HG03280 (cell line): ENCODE measurements at regions not wholly inside any gene's neighbourhood (a gene's known extent, or its start where the extent isn't known, plus 50 kb on each side); places are given as distances from the start of the nearest gene placed in this dataset.
"Not testable (repeated sequence)": the region's sequence is repeated elsewhere in the genome, so short reads cannot be mapped to it uniquely, and the experiment has no call there.

ENCODE experiments used
- ATAC-seq: cut with Tn5 transposase; IDR thresholded peaks from one replicate; pipeline ENCODE4 v1.9.1; 2021; ENCODE audit warnings: mild to moderate bottlenecking, moderate library complexity; ENCODE audit not compliant: unreplicated experiment

DNA sequence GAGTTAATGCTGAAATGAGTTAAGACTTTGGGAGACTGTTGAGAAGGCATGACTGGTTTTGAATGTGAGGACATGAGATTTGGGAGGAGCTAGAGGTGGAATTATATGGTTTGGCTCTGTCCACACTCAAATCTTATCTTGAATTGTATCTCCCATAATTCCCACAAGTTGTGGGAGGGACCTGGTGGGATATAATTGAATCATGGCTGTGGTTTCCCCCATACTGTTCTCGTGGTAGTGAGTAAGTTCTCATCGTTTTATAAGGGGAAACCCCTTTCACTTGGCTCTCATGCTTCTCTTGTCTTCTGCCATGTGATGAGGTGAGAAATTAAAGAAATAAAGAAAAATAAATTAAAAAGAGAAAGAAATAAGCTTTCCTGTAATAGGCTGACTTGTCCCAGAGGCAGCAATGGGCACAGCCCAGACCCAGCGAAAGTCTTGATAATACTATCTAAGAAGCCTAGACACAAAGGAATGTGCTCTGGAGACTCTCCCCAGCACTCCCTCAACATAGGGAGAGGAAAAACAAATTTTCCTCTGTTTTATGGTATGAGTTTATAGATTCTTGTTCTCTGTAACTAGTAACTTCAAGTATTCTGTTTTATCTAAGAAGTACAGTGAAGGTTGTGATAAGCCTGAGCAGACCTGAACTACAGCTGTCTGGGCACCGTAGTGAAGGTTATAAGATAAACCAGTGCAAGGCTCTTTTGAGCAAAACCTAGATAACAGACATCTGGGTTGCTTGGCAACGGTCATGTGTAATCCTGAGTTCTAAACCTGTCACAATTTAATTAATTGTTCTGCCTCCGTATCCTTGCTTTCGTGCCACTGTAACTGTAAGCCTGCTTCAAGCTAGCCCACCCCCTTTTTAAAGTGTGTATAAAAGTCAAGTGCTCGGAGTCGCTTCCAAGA lies 88.9 kb upstream of the ECI2 start:
- no peak for ATAC-seq

DNA sequence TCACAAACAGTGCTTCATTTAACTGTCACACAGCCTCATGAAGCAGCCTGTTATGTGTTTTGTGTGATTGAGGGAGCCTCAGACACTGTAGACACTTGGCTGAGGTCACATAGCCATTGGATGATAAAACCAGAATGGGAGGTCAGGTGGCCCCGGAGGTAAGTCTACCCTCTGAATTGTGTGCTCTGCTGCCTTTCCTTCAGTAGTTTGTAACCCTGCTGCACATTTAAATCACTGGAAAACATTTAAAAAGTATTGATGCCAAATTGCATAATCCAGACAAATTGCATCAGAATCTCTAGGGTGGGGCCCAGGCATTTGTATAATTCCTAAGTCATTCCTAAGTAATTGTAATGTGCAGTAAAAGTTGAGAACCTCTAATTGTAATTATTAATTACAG lies 85.2 kb upstream of the ECI2 start:
- ATAC-seq = no peak

DNA sequence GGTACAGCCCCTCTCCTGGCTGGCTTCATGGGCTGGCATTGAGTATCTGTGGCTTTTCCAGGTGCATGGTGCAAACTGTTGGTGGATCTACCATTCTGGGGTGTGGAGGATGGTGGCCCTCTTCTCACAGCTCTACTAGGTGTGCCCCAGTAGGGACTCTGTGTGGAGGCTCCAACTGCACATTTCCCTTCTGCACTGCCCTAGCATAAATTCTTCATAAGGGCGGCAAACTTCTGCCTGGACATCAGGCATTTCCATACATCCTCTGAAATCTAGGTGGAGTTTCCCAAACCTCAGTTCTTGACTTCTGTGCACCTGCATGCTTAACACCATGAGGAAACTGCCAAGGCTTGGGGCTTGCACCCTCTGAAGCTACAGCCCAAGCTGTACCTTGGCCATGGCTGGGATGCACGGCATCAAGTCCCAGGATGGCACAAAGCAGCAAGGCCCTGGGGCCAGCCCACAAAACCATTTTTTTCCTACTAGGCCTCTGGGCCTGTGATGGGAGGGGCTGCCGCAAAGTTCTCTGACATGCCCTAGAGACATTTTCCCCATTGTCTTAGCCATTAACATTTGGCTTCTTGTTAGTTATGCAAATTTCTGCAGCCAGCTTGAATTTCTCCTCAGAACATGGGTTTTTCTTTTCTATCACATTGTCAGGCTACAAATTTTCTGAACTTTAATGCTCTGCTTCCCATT lies 83.4 kb upstream of the ECI2 start:
- not testable (repeated sequence) for ATAC-seq

DNA sequence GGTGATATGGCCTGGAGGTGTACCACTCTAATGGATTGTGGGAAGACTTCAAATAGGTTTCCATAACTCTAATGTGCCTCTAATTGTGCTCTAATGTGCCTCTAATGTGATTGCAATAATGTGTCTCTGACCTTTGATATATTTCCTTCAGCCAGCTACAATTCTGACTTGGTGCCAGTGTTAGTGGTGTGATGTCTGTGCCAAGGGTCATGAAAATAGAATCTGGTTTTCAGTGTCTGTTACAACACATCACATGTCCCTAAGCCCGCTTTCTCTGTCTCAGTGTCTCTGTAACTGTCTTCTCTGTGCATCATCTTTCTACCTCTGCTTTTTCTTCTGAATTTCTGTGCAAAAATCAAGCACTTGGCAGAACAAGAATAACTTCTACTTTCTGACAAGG lies 77.2 kb upstream of the ECI2 start:
- no peak for ATAC-seq

DNA sequence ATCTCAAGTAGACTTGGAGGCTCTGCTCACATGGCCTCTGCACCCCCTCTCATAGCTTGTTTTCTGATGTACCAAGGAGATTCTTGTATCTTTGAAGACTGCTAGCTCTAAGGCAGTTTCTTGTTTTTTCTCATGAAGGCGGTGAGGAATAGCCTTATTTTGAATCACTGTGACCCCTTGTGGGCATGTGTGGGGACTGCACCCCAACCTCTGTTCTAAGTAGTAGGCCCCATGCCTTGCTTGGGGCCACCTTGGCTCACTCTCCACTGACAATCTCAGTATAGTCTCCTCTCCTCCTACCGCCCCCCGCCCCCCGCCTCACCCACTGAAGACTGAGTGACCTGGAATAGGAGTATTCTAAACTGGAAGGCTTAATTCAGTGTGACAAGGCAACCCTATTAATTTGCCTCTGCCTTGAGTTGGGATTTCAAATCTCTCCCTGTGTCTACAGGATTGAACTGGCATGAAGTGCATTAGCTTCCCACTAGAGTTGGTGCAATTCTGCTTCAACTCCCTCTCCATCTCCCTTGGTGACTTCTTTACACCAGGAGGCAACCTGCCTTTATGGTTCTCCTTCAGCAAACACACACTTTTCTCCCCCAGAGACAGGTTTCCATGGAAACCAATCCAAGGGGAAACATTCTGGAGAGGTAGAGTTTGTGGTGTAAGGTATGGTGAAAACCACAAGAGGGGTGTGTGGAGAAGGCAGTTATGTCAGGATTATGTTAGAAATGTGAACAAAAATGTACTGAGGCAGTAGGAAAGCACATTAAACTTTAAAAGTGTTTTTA lies 75.4 kb upstream of the ECI2 start:
- ATAC-seq = peak; percentile 80

DNA sequence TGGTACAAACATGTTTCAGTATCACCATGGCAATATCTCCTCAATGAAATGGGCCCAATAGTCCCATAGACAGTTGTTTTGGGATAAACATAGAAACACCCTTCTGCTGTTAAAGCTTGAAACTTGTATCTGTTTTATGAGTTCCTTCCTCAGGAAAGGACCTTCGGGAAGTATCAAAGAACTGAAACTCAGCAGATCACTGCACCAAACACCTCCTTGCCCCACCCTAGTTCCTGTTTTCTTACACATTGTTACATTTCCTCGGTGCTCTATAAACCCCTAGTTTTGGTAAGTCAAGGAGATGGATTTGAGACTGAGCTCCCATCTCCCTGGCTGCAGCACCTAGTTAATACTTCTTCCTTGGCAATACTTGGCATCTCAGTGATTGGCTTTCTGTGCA lies 73.8 kb upstream of the ECI2 start:
- ATAC-seq = no peak

DNA sequence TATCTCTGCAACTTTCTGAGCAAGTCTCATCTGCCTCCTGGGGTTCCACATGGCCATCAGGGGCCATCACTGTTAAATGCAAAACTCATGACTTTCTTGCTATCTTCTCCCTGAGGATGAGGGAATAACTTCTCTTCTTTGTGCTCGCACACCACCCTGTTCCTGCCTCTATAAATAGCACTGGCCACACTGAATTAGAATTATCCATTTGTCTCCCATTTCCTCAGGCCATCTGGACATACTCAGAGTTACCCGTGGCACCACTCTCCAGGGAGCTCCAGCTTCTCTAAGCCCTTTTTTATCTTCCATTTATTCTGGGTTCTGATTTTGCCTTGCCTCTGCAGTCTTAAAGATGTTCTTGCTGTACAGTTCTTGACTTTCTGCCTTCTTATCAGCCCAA lies 72.8 kb upstream of the ECI2 start:
- no peak for ATAC-seq

DNA sequence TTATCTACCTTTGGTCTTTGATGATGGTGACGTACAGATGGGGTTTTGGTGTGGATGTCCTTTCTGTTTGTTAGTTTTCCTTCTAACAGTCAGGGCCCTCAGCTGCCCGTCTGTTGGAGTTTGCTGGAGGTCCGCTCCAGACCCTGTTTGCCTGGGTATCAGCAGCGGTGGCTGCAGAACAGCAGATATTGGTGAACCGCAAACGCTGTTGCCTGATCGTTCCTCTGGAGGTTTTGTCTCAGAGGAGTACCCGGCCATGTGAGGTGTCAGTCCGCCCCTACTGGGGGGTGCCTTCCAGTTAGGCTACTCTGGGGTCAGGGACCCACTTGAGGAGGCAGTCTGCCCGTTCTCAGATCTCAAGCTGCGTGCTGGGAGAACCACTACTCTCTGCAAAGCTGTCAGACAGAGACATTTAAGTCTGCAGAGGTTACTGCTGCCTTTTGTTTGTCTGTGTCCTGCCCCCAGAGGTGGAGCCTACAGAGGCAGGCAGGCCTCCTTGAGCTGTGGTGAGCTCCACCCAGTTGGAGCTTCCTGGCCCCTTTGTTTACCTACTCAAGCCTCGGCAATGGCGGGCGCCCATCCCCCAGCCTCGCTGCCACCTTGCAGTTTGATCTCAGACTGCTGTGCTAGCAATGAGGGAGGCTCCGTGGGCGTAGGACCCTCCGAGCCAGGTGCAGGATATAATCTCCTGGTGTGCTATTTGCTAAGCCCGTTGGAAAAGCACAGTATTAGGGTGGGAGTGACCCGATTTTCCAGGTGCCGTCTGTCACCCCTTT lies 68.5 kb upstream of the ECI2 start:
- ATAC-seq = not testable (repeated sequence)

DNA sequence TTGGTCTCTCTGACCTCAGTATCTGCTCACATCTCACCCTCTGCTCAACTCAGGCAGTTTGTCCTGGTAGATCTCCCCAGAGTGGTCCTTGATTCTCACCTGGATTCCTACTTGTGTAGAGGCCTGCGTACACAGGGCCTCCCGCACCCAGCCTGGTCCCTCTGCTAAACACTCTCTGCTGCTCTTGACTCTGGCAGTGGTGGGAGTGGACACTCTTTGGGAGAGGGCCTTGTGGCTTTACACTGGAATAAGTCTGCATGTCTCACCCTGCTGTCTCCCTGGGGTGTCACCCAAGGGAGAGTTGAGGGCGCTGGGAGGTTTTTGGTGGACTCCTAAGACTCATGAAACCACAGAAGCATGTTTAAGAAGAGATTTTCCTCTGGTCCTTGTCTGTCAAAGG lies 57.3 kb upstream of the ECI2 start:
- no peak for ATAC-seq

DNA sequence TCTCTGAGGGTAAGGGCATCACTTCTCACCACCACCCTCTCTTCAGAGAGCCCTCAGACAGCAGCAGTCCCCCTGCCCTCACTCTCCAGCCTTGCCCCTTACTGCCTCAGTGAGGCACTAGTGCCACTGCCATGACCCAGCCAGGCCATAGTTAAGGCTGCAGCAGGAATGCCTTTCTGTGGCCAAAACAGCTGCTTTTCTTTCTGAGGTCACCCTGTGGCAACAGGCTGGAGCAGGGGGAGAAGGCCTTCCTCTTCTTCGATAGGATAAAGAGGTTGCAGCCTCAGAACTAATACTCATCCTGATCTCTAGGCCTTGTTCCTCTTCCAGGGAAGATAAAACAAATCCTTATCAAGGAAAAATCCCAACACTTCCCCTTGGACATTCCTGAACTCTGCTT lies 56.8 kb upstream of the ECI2 start:
- no peak for ATAC-seq

DNA sequence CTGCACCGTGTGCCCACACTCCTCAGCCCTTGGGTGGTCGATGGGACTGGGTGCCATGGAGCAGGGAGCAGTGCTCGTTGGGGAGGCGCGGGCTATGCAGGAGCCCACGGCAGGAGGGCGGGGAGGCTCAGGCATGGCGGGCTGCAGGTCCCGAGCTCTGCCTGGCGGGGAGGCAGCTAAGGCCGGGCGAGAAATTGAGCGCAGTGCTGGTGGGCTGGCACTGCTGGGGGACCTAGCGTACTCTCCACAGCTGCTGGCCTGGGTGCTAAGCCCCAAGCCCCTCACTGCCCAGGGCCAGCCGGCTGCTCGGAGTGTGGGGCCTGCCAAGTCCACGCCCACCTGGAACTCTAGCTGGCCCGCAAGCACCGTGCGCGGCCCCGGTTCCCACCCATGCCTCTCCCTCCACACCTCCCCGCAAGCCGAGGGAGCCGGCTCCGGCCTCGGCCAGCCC lies 55.9 kb upstream of the ECI2 start:
- no peak for ATAC-seq

DNA sequence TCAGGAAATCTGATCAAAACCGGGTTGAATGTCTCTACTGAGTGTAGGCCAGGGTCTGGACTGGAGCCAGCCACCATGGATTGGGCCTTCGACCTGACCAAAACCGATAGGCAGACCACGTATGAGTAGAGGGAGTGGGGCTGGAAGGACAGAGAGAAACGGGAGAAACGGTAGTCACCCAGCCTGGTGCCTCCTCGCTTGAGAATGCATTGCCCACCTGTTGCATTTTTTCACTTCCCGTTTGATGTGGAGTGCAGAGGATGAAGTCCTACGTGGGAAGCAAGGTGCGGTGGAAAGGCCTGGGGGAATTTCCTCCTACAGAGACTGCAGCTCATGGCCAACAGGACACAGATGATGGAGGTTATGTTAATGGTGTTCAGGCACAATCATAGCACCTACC lies 53.9 kb upstream of the ECI2 start:
- ATAC-seq = no peak

DNA sequence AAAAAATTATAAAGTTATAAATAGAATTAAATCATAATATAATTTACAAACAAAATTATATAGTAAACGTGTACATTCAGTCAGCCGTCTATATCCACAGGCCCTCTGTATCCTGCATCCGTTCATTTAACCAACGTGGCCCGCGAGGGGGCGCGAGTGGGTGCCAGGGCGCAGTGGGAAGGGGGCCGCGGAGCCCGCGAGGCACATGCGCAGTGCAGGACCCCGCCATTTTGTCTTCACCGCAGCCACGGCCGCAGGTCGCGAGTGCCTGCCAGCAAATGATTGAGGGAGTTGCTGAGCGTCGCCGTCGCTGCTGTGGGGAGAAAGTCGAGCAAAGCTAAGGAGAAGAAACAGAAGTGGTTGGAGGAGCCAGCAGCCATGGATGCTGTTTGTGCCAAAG lies 53.4 kb upstream of the ECI2 start:
- no peak for ATAC-seq

DNA sequence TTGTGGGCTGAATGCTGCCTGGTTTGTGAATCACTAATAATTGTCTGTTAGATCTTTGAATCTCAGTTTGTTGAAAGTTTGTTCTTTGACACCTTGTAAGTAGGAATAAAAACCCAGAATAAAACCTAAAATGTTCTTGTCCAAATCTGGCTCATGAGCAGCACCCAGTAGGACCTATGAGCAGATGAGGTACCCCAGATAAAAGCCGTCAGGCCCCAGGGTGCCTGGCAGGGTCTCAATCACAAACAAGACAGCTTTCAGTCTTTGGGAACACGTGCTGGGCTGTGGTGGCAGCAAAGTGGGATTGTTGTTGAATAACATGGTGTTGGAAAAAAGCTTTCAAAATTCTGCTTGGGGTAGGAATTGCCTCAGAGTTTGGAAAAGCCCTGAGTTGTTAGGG lies 52.1 kb upstream of the ECI2 start:
- no peak for ATAC-seq

DNA sequence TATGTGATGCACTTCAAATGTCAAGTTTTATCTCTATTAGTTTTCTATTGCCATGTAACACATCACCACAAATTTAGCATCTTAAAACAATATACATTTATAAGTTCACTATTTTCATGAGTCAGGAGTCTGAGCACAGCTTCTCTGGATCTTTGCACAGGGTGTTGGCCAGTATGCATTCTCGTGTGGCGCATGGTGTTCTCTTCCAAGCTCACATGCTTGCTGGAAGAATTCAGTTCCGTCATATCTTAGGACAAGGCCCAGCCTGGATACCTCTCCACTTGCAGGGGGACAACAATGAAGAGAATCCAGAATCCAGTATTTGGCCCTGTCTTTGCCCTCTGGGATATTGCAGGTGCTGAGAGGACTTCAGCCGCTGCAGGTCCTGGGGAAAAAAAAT lies 51.0 kb upstream of the ECI2 start:
- ATAC-seq = no peak

DNA sequence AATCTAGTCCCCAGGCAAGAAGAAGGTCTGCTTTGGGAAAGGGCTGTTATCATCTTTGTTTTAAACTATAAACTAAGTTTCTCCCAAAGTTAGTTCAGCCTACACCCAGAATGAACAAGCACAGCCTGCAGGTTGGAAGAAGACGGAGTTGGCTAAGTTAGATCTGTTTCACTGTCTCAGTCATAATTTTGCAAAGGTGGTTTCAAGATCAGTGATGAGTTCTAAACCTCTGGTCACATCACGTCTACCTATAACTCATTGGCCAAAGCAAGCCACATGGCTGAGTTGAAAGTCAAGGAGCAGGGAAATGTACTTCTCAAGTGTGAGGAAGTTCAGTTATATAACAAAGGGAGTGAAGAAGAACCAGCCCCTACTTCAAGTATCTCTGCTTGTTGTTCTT lies 50.5 kb upstream of the ECI2 start:
- ATAC-seq = no peak

DNA sequence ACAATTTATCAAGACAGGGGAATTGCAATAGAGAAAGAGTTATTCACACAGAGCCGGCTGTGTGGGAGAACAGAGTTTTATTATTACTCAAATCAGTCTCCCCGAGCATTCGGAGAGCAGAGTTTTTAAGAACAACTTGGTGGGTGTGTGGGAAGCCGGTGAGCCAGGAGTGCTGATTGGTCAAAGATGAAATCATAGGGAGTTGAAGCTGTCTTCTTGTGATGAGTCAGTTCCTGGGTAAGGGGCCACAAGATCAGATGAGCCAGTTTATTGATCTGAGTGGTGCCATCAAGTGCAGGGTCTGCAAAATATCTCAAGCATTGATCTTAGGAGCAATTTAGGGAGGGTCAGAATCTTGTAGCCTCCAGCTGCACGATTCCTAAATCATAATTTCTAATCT lies 50.0 kb upstream of the ECI2 start:
- no peak for ATAC-seq
